DMS153 treated with DMSO at 0.1 percent for 48 hours (cell line): ENCODE measurements at regions not wholly inside any gene's neighbourhood (a gene's known extent, or its start where the extent isn't known, plus 50 kb on each side); places are given as distances from the start of the nearest gene placed in this dataset.

Experiments used
- DNase-seq: peaks from one replicate; lab custom pipeline; 2025; ENCODE audit not compliant: unreplicated experiment; lab: John Stamatoyannopoulos, UW

DNA sequence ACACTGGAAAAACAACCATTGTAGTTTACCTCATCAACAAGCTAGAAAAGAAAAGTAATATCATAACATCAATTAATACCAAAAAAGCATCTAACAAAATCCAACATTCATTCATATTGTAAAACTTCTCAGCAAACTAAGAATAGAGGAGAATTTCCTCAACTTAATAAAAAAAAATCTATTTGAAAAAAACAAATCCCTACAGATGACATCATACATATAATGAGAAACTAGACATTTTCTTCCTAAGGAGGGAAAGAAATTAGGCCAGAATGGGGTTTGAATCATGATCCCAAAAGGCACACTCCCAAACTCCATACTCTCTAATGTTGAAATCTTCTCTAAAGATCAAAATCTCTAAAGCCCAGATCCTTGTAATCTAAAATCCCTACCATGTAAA is 460.0 kb downstream of the IRS1 start:
- no peak for DNase-seq

DNA sequence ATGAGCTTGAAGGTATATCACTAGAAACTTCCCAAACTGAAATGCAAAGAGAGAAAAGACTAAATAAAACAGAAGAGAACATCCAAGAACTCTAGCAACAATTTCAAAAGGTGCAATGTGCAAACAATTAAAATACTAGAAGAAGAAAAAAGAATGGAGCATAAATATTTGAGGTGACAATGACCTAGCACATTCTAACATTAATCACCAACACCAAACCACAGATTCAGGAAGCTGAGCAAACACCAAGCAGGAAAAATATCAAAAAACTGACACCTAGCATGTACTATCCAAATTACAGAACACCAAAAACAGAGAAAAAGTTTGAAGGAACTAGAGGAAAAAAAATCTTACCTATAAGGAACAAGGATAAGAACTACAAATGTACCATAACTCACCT is 460.8 kb downstream of the IRS1 start:
- DNase-seq, result no peak

DNA sequence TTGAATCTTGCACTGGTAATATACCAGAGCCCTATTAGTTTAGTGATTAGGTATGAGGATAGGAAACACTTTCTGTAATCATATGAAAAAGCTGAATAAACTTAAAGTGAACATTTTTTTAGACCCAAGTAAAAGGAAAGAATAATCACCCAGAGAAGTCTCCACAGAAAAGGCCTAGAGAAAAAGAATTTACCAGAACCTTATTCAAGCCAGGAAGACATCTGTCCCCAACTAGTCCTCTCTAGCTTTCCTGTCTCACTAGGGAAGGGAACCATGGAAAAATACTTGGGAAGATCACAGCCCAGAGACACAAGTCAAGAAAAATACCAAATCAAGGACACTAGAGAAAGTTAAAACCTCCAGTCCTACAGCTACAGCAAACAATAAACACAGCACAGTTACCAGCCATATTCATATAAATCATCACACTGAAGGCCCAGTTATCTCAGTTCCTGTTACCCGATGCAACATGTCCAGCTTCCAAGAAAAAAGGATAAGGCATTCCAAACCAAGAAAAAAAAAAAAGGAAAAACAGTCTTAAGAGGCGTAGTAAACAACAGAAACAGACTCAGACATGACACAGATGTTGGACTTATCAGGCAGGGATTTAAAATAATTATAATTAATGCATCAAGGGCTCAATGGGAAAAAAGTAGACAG is 461.5 kb downstream of the IRS1 start:
- DNase-seq, result no peak

DNA sequence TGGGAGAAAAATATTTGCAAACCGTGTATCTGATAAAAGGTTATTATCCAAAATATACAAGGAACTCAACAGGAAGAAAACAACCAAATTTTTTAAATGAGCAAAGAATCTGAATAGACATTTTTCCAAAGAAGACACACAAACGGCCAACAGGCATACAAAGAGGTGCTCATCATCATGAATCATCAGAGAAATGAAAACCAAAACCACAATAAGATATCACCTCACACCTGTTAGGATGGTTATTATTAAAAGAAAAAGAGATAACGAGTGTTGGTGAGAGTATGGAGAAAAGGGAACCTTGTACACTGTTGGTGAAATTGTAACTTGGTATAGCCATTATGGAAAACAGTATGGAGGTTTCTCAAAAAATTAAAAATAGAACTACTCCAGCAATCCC is 463.3 kb downstream of the IRS1 start:
- DNase-seq, result no peak

DNA sequence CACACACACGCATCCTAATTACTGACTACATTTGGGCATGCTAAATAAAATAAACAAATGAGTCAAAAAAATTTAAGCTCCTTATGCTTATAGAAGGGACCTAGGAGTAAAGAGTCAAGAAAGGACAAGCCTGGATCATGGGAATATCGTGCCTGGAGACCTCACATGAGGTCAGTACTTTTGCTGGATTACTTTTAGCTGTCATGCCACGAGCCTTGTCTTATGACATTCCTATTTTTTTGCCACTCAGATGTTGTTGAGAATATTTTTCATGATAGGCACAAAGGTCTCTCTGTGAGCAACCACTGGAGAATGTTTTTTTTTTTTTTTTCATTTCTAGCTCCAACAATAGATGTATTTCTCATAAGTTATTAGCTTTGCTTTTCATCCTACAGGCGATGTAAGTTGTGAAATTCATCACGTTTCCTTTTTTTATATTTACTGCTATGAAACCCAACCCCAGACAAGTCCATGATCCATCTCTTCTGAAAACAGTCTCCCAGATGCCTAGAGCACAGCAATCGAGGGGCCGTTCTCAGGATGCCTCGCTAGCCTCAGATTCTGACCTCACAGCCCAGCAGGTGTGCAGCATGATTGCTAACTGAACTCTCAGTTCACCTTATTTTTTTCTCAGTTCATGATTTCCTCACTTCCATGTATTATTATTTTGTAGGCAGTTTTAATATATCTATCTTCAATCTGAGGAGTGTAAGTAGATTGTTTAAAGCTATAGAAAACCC is 464.5 kb downstream of the IRS1 start:
- no peak for DNase-seq

DNA sequence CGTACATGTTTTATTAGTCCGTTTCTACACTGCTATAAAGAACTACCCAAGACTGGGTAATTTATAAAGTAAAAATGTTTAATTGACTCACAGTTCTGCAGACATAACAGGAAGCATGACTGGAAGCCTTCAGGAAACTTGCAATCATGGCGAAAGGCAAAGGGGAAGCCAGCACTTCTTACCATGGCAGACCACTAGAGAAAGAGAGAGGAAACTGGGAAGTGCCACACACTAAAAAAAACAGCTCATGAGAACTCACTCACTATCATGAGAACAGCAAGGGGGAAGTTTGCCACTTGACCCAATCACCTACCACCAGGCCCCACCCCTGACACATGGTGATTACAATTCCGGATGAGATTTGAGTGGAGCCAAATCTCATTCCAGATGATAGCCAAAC is 466.2 kb downstream of the IRS1 start:
- DNase-seq, result no peak

DNA sequence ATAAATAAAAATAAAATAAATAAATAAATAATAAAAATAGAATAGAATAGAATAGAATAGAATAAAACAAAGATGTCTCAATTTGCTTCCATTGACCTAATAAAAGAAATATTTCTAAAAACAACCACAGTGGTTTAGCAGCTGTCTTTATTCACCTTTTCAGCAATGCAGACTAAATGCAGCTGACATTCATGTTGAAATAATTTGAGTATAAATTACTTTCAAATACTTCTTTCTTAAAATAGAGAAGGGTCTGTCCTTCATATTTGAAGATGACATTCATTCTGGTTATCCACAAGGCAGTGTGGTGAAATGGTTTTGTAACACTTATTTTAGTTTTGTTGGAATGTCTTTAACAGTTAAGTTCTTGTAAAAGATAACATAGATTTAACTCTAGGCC is 469.4 kb downstream of the IRS1 start:
- no peak for DNase-seq

DNA sequence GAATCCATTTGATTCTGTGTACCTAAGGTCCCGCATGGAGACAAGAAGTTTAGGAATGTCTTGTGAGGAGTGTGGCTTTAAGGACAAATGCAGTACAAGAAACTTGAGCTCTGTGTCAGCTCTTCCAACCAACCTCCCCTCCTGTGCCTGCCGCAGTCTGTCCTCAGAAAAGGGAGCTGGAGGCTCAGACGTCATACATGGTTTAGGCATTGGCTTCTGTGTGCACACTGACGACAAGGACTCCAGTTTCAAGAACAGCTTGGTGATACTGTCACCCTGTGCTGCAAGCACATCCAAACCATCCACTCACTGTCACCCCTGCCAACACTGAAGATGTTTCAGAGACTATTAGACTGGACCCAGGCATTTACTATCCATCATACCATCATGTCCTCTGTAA is 470.4 kb downstream of the IRS1 start:
- DNase-seq, result no peak

DNA sequence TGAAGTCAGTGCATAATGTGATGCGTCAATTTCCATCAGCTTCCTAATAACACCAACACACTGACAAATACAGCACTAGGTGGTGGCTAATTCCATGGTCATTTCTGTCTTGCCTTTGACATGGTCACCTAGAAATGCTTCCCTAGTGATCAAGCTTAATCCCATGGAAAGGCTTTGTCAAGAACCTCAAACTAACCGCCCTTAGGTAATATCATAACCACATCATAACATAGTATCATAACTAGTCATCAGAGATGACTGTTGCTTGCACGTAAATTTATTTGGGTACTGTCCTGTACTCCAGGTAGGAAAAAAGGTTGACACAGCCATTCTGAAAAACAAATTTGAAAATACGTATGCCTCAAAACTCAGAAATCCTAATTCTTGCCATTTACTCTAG is 471.8 kb downstream of the IRS1 start:
- DNase-seq, result no peak

DNA sequence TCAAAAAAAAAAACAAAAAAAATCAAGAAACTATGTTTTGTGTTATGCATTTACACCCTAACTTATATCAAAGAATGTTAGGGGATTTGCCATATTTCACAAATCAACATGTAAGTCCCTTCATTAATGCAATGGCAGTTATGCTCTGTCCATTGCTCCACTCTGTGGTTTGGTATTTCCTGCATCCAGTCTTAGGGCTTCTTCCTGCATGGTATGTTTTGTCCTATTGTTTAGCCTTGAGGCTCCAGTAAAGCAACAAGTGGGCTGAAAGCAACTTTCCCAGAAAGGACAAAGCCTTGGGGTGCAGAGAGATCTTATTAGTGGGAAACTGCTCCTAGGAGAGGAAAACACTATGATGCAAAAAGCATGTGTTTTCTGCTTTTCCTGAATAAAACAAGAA is 474.1 kb downstream of the IRS1 start:
- DNase-seq, result no peak

DNA sequence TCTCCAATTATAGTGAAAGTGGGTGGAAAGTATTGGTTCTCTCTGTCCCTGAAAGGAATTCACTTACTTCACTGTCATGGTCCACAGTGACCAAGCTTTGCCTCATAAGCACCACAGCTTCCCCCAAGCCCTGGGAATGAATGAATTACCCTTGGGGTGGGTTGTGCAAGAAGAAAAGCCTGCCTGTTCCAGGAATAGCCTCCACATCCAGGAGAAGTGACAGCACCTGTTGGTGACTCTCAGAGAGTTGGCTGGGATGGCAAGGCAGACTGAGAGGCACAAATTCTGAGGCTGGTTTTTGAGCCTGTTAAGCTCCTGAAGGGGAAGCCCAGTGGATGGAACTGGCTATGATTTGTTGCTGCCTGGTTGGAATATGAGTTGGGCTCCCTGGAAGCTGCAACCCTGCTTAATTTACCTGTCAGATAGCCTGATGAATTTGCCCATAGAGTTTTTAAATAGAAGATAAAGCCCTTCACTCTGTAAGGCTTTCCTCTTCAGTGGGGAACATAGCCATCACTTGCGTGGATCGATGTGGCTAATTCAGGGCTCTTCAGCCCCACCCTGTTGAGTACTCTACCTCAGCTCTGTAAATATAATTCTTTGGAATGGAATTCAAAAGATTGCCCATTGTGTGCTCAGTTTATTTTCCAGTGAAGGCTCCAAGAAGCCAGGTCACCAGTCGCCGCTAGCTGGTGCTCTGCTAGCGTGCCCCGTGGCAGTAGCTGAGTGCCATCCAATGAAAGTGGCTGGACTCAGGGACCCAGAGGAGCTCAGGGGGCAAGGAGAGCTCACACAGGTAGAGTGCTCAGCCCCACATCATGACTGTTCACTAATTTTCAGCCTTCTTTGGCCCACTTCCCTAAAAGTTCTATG is 479.3 kb downstream of the IRS1 start:
- no peak for DNase-seq

DNA sequence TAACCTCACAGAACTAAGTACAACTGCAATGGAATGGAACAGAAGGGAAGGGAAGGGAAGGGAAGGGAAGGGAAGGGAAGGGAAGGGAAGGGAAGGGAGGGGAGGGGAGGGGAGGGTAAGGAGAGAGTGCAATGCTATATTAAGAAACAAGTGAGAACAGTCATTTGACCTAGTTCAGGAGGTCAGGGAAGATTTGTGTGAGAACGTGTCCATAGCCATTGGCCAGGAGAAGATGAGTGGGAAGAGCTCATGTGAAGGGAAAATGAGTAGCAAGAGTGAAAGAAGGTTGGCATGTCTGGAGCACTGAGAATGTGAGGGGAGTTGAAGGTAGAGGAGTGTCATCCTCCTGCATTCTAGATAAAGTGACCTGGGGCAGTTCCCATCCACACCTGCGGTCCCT is 481.6 kb downstream of the IRS1 start:
- DNase-seq, result no peak

DNA sequence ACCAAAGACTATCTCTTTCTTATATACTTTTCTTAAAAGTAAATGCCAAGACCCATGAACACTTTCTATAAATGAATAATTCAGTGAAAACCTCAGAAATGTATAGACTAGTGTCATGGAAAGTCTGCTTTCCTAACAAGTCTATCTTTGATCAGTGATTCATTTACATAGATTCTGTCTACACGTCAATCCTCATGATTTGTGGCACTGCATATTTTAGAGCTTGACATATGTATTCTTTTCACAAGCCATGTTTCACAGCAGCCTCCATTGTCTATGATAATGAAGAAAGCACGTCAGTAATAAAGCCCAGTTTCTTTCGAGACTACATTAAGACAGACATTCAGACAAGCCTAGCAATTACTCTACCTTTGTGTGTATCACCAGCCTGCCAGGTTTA is 486.6 kb downstream of the IRS1 start:
- no peak for DNase-seq

DNA sequence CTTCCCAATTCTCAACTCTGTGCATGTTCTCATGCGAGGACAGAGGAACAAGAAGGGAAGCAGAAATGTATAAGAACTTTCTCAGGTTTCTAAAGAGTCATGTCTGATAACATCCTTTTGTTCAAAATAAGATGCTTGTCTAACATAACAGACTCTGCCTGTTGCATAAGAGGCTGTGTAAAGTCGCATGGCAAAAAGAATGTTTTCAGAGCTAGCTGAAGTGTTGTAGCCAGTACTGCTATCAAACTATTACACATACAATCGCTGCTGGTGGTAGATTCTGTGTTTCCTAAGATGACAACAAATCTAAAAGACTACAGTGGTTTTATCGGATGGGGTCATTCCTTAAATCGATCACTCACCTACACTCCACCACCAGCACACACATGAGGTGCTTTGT is 487.5 kb downstream of the IRS1 start:
- no peak for DNase-seq

DNA sequence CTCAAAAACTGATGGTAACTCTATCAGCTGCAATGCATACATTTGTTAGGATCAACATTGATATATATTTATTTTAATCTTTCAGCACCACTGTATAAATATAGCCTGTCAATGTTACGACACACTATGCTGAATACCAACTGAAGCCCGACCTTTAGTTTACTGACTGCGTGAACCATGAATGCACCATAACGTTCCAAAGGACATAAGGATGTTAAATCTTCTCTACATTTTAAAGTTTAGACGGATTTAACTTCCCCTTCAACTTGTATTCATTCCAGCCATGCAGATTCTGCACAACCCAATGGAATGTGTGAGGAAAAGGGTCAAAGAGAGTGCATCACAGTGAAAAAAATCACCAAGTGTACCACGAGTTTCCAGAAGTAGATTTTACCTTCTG is 489.5 kb downstream of the IRS1 start:
- no peak for DNase-seq

DNA sequence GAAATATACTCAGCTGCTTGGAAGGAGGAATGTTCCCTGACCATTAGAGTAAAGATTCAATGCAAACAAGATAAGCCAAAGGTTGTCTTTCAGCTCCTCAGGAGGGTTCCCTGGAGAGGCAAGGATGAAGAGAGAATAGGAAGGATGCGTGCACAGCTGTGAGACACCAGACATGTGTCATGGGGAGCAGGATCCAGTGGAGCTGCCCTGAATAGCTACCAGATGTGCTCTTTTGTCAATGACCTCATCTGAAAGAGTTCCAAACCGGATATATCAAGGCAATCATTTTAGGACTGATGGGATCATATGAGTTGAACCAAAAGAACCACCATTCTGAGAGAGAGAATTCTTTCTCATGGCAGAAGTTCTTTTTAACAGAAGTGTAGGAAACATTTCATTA is 490.6 kb downstream of the IRS1 start:
- DNase-seq, result no peak

DNA sequence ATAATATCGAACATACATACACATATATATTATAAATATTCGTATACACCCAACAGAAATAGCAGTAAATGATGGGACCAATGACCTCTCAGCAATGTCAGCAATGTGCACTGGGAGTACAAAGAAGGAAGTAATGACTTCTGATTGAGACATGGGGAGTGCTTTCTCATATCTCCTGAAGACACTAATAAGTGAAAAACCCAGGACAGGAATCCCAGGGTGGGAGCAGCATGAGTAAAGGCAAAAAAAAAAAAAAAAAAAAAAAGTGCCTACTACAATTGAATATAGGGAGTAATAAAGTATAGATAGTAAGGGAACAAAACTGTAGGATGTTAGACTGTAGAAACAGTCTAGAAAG is 491.3 kb downstream of the IRS1 start:
- no peak for DNase-seq

DNA sequence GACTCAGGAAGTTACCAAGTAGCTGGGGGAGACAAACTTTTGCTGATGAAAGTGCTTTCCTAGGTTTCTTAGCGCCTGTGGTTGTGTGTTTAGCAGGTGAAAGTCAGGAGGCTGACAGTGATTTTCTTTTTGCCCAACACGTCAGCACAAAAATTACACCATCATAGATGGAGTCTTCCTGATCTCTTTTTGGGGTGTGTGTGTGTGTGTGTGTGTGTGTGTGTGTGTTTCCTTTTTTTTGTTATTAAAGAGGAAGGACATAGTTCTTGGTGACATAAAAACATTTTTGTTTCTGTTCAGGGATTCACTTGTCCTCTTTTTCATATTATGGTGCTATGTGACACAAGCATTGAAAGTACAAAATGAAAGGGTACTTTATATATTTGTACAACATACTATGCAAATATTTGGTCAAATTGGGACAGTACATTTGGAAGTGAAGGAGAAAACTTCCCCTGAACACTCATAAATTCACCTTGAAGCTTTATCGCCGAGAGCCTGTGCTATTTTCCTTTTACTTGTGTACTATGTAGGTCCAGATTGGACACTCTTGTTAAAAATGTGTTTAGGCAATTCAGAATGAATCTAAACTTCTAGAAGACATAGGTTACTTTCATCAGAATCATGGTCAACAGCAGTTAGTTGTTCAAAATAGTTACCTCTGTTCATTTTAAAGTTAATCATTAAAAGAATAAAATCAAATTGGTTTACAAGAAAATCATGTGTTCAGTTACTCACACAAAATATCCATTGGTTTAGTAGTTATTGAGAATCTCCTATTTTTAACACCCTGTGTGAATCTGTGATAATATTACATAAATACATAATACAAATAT is 491.9 kb downstream of the IRS1 start:
- DNase-seq, result no peak

DNA sequence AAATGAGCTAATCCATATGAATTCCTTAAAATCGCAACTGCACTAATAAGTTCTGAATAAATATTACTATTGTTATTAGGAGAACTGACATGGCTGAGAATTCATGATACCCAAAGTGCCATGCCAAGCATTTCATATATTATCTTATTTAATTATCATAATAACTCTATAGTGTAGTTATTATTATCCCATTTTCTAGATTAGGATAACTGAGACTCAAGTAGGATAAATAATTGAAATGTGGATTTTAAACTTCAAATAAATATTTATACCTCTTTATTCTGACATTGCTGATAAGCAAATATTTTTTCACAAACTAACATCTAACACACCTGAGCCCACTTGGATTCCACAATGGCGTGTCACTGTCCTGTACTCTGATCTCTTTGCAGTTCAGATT is 492.7 kb downstream of the IRS1 start:
- no peak for DNase-seq

DNA sequence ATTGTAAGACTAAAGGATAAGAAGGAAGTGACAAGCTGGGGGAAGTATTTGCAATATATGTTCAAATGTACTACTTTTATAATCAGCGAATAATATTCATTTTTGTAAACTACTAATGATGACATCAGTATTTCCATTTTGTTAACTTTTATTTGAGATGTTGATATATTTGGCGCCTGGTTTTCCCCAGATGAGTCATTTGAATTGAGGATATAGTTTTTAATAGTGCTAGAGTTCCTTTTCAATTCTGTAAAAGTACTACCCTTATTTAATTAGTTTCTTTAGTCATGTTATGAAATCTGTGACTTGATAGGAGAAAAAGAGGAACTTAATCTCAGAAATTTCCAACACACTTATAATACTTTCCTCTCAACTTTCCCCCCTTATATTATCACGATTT is 495.3 kb downstream of the IRS1 start:
- DNase-seq, result no peak

DNA sequence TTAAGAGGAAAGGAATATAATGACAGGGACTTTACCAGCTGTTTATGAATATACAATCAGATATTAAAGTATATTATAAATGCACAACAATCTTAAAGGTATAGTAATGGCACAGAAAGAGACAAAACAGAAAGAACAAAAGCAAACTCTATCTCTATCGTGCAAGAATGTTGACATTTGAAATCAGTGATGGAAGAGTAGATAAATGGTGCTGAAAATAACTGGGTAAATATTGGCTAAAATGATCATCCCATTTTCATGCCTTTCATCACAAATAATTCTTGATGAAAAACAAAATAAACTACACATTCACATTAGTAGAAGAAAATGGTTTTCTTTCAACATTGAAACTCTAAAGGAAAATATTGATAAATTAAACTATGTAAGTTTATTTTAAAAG is 495.9 kb downstream of the IRS1 start:
- no peak for DNase-seq
